AG10803 (cell line): ENCODE measurements at regions not wholly inside any gene's neighbourhood (a gene's known extent, or its start where the extent isn't known, plus 50 kb on each side); places are given as distances from the start of the nearest gene placed in this dataset.

Experiments used
- DNase-seq: peaks from one replicate; pipeline ENCODE4 v3.0.0; 2010; ENCODE audit warnings: low read depth
- H3K4me3 ChIP-seq: 2 replicates; pipeline ENCODE4 v1.5.1; 2011; ENCODE audit warnings: mild to moderate bottlenecking, low read length, control low read depth
- TF ChIP-seq, protein P1 (sequence below): conservative IDR thresholded peaks from 2 replicates; pipeline ENCODE4 v1.5.1; 2011; ENCODE audit warnings: mild to moderate bottlenecking, low read length, control low read depth, inconsistent platforms

DNA sequence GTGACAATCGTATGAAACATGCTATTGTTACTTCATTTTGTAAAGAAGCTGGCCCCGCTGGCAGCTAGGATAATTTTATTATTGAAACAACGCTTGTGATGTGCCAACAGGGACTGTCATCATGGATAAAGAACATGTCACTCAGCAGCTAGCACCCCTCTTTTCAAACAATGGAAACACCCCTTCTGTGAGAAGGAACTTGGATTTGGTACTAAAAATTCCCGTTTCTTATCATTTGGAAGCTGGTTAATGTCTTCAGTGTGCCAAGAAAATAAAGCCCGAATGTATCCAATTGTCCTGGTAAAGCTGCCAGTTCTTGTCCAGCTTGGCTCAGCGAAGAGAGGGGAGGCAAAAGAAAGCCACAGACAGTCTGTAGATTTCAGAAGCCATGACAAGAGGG is 186.6 kb downstream of the PHLDA1 start:
- no peak for DNase-seq
- H3K4me3 ChIP-seq, result no peak overlapping the region
- TF ChIP-seq, protein P1, sequence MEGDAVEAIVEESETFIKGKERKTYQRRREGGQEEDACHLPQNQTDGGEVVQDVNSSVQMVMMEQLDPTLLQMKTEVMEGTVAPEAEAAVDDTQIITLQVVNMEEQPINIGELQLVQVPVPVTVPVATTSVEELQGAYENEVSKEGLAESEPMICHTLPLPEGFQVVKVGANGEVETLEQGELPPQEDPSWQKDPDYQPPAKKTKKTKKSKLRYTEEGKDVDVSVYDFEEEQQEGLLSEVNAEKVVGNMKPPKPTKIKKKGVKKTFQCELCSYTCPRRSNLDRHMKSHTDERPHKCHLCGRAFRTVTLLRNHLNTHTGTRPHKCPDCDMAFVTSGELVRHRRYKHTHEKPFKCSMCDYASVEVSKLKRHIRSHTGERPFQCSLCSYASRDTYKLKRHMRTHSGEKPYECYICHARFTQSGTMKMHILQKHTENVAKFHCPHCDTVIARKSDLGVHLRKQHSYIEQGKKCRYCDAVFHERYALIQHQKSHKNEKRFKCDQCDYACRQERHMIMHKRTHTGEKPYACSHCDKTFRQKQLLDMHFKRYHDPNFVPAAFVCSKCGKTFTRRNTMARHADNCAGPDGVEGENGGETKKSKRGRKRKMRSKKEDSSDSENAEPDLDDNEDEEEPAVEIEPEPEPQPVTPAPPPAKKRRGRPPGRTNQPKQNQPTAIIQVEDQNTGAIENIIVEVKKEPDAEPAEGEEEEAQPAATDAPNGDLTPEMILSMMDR, result no peak

- TF ChIP-seq, protein P1, result no peak
- H3K4me3 ChIP-seq, result no peak overlapping the region
- no peak for DNase-seq
Observed at GRCh38 chr12:75844049-75844770, 187.4 kb downstream of the PHLDA1 start.

DNA sequence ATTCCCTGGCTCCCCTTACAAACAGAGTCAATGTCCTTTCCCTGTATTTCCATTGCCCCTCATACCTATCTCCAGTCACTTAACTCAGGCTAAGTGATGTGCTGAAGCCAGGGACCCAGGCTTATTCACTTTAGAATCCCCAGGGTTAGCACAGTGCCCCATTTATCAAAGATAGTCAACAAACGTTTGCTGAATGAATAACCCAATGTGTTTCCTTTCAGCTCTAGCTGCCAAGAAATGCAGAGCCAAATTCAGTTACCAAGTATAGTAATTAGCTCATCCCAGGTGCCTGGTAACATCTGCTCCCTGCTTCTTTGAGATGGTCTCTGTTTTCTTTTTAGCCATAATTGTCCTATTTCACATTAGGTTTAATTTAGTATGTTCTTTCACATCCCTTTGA is 189.5 kb downstream of the PHLDA1 start:
- TF ChIP-seq, protein P1, result no peak

DNA sequence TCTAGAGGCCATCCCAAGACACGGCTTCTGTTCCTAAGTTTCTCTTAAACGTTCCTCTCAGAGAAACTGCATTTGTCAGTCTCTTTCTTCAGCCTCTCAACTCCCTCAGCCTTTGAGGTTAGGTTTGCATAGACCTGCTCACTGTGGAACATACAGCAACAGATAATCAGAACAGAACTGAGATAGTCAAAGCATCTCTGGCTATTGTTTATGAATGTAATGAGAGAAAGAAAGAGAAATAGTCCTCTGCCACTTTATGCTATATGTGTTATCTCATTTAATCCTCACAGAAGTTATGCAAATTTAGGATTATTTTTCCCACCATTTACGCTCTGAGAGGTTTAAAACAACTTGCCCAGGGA is 190.6 kb downstream of the PHLDA1 start:
- H3K4me3 ChIP-seq, result no peak overlapping the region
- DNase-seq, result no peak
- TF ChIP-seq, protein P1, result no peak

More for the DNA sequence above, 189.5 kb downstream of the PHLDA1 start:
- no peak overlapping the region for H3K4me3 ChIP-seq
- no peak for DNase-seq

DNA sequence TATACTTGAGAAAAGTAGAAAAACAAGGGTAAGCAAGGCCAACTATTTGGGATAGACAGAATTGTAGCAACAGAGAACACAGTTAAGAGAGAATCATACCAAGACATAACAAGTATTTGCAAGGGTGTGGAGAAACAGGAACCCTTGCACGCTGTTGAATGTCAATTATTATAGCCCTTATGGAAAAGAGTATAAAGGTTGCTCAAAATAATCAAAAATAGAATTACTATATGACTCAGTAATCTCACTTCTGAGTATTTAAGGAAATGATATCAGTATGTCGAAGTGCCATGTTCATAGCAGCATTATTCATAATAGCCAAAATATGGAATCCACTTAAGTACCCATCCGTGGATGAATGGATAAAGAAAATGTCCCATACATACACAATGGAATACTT is 193.3 kb downstream of the PHLDA1 start:
- H3K4me3 ChIP-seq, result no peak overlapping the region
- DNase-seq, result no peak
- TF ChIP-seq, protein P1, result no peak

GRCh38 chr12:75837700-75838099 is 193.9 kb downstream of the PHLDA1 start:
- TF ChIP-seq, protein P1, result no peak
- DNase-seq, result no peak
- H3K4me3 ChIP-seq, result no peak overlapping the region

DNA sequence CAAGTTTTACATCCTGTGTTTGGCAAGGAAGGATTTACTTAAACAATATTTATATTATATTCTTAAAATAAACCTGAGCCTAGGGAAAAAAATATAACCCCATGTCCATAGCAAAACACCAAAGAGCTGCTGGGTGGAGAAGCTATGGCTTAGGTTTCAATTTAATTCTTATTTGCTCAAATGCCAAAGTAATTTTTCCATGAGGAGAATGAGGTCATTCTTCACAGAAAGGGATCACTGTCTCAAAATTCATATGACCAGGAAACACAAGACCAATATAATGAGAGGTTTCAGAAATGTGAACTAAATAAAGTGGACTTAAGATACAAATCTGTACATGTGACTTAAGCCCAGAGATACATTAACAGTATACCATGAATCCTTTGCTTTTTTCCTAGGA is 195.0 kb downstream of the PHLDA1 start:
- TF ChIP-seq, protein P1, result no peak
- DNase-seq, result no peak
- no peak overlapping the region for H3K4me3 ChIP-seq
